Stimulated activated CD4-positive, alpha-beta T cell treated with anti-CD3 and anti-CD28 coated beads, TNF-alpha, amount 100 ng/mL, for 24 hours (primary cell): ENCODE measurements at regions not wholly inside any gene's neighbourhood (a gene's known extent, or its start where the extent isn't known, plus 50 kb on each side); places are given as distances from the start of the nearest gene placed in this dataset.

Experiments
- DNase-seq, 3 experiments: peaks; one replicate each; pipeline ENCODE4 v3.0.0-alpha.2; 2020; ENCODE audit warnings: low read depth in 3 of 3

DNA sequence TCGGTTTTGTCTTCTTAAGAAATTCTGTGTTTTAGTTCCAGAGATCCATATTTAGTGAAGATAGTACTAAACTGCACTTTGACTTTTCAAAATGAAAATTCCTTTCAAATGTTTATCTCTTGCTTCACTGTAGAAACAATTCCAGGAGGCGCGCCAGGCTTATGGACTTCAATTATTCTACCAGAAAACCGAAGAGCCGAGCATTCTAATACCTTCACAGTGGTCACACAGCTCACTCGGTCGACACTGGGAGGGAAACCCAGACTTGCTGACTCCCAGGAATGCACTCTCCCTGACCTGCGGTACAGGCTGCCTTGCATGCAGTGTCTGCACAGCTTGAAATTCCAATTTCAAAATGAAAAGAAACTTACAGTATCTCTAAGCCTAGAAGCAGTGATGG, 119.9 kb upstream of the PIEZO2 start:
- DNase-seq = no peak

DNA sequence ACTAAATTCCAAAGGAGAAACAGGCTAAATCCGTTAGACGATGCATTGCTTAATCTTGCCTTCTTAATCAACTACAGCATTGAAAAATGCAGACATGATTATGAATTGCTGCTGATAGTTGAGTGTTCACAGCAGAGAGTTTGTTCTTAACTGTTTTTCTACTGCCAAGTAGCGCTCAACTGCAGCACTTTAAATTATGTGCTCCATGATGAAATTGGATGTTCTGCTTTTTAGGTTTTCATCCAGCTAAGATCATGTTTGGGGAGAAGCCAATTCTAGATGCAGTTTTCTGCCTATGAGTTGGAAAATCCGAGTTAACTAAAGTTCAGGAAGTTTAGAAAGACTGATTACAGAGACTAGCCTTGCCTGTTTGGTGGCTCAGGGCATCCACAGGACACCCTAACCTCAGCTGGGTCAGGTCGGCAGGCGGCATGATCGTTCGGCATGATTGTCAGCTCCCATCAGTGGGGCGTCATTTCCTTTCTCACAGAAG, 119.4 kb upstream of the PIEZO2 start:
- DNase-seq = no peak

DNA sequence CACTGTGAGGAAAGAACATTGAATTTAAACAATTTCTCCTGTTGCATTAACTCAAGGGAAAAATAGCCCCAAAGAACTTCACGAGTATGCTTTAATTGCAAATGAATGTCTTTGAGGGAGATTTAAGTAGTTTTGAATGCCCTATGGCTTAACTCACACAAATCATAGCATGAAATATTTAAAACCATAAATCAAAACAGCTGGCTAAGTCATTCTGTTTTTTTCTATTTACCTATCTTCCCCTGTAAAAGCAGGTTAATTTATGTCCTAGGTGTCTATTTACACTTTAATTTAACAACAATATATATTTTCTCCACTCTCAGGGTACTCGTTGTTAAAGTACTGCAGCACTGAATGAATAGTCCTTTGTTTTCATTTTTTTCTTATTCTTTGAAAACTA, 118.8 kb upstream of the PIEZO2 start:
- DNase-seq = no peak

DNA sequence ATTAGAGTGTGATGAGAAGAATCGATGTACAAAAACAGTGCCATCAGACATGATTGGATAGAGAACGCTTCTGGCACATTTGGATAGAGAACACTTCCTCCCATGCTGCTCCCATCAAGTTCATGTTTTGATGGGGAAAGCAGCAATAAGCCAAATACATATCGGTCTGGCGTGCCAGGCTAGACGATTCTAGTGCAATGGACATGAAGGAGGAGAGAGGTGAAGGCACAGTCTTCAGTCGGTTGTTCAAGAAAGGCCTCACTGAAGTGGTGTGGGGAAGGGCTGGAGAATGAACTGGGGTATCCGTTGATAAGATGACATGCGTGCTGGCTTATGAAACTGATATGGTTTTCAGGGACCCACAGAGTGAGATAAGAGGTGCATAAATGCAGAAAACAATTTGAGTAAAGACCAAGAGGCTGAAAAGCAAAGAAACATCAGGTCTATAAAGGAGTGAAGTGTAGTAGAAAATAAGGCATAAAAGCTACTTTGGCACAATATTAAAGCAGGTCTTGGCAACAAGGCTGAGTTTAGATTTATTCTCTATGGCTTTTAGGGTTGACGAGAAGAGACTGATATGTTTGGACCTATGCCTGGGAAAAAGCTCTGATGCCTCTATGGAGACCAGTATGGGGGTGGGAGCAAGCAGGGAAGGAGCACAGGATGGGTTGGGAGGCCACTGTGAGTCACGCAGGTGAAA, 117.6 kb upstream of the PIEZO2 start:
- DNase-seq = no peak

DNA sequence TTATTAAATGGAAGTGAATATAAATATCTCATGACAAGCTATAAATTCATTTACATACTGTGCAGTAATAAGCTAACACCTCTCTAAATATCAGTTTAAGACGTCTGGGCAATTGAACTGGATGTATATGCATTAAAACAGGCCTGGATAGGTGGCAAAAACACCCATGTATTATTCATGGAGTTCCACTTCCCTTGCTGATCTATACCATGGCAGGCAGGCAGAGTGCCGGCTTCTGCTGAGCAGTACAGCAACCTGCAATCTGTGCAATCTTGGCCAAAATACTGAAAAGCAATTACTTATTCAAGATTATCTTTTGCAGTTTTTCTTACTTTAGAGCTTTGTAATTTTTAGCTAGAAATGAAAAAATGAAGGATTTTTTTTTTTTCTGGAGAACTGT, 112.1 kb upstream of the PIEZO2 start:
- no peak for DNase-seq

- DNase-seq = no peak
Observed at GRCh38 chr18:11260961-11261461, 111.6 kb upstream of the PIEZO2 start.

DNA sequence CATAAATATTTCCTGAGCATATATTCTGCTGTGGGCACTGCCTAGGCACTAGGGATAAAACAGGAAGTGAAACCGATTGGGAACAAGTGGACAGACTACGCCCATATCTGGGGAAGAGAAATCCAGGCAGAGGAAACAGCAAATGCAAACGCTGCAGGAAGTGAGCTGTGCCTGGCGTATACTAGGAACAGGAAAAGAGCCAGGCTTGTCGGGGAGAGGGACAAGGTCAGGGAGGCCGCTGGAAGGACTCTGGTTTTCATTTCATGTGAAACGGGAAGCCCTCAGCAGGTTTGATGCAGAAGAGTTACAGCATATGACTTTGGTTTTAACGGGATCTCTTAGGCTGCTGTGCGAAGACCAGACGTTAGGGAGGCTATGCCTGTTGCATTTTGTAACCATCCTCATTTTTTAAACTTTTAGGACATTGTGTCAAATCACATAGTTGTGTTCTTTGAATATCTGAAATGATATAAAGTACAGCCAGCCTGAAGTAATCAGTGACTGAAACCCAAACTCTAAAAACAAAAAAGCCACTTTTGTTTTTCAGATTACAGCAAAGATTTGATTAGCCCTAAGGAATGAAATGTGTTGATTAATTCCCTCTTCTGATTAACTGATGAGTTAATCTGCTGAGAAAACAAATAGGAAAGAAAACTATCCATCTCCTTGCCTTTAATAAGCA, 110.2 kb upstream of the PIEZO2 start:
- no peak for DNase-seq

DNA sequence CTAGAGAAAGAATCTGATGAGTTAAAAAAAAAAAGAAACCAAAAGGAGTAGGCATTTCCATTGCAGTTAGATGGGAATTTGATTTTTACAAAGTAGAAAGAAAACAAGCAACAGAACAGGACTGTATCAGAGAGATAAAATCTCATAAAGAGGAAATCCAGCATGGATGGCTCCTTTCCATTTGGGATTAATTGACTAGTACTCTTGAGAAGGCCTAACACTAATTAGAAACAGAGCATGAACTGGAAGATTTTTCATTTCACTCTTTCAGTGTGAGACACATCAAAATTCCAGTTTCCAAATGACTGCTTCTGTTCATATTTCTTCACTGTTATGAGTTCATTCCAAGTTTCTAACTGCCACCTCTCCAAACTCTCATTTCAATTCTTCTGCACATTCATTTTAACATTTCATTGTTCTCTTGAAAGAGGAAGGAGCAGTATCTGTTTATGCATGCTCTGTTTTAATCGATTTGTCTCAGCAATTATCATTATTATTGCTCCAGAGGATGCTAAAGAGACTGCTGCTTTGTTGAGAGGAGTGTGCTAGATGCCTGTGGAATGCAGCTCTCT, 108.8 kb upstream of the PIEZO2 start:
- no peak for DNase-seq

DNA sequence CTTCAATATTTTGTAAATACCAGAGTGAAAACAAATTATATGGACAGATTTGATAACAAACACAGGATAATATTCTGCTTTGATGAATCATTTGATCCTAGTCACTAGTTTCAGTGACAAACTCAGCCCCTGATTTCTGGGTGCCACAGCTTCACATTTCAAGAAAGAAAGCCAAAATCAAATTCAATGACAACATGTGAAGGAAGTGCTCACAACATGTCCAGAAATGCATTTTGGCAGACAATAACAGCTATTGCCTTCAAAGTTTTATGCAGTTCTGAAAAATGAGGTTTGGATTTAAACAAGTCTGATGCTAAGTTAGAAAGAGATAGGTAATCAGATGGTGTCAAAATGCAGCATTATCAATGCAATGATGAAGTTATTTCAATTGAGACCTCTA, 106.9 kb upstream of the PIEZO2 start:
- no peak for DNase-seq

- no peak for DNase-seq
Observed at GRCh38 chr18:11251891-11252270, 102.5 kb upstream of the PIEZO2 start.

- no peak for DNase-seq
Observed at GRCh38 chr18:11251229-11251890, 102.0 kb upstream of the PIEZO2 start.

- no peak for DNase-seq
Observed at GRCh38 chr18:11249391-11249790, 100.0 kb upstream of the PIEZO2 start.

- no peak for DNase-seq
Observed at GRCh38 chr18:11247381-11247970, 98.1 kb upstream of the PIEZO2 start.

DNA sequence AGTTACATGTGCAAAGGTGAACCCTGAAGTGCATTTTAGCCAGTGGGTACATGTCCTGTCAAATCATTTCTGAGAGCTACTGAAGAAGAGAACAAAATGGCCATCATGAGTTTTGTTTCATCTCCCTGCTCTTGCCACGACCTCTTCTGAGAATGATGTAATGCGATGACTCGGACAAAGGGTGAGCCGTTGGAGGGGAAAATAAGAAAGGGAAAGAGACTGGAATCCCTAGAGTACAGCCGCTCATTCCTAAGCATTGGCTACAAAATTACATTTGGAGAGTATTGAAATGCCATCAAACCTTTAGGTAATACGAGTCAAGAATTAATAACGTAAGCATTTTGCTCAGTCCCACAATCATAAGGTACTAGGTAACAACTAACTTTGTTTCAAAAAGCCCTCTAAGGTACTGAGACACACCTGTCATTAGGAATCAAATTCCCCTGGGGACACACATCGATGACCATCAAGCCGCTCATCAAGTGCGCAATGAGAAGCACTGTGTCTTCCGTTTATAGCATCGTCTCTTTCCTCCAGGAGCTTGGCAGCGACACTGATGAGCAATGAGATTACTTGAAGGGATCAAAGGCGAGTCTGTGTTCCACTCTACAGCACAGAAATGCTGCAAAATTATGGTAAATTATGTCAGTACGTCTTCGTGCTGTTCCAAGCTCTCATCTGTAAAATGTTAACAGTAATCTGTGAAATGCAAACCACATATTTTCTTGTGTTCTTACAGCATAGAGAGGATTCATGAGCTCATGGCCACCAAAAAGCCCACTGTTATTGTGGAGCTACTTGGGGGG, 97.3 kb upstream of the PIEZO2 start:
- no peak for DNase-seq

DNA sequence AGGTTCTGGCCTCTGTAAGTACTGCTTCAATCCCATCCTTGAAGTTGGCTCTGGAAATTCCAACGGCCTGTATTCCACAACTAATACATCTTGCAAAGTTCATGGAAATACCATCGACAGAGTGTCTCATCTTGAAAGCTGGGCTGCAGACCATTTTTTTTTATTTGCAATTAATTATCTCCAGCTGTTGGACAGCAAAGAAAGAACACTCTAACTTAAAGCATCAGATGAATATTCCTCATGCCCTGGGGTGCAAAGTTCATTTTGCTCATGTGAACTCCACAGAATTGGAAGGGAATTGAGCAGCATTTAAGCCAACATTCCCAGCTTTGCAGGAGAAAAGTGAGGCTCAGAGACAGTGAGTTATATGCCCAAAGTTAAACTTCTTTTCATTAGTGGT, 96.5 kb upstream of the PIEZO2 start:
- no peak for DNase-seq

GRCh38 chr18:11237484-11237883, 88.1 kb upstream of the PIEZO2 start:
- no peak for DNase-seq

GRCh38 chr18:11237066-11237465, 87.7 kb upstream of the PIEZO2 start:
- DNase-seq = no peak

- no peak for DNase-seq
Observed at GRCh38 chr18:11224153-11224552, 74.8 kb upstream of the PIEZO2 start.

DNA sequence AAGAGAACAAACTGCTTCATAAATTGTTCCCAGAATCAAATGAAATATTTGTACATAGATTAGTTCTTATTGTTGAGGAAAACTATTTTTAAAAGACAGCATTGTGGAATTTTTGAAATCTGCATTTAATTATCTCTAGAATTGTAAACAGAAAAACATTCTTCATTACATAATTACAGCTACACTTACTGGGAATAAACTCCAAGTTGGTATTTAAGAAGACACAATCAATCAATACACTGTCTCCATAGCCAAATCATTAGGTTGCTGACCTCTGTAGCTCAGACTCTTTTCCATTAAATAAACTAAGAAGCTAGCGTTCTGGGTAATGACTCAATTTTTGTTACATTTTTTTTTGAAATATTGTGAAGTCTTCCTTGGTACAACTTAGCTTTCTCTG, 70.2 kb upstream of the PIEZO2 start:
- DNase-seq = no peak

GRCh38 chr18:11215216-11215615, 65.8 kb upstream of the PIEZO2 start:
- DNase-seq = no peak

DNA sequence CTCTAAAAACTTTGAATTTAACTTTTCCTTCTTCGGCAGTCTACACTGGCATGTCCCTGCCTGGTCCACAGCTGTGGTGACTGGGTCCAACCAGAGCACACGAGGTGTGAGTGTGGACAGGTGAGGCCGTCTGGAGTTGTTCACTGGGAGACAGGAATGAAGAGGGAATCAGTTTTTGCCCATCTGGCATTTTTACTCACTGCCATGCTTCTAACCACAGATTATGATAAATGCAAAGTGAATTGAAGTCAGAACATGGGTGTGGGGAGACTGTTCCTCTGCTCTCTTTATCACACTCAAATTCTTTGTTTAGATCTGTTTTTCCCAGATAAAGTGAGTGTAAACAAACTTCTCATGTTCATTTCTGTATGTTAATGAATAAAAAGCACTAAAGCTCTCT, 54.7 kb upstream of the PIEZO2 start:
- DNase-seq = no peak
